GM23338 (cell line): ENCODE measurements at regions not wholly inside any gene's neighbourhood (a gene's known extent, or its start where the extent isn't known, plus 50 kb on each side); places are given as distances from the start of the nearest gene placed in this dataset.

Experiments used
- ATAC-seq: fragments of 200-7000 bp; cut with Tn5 transposase; 3 replicates; pipeline ENCODE4 v1.9.1; 2020
- DNase-seq: peaks from one replicate; pipeline ENCODE4 v3.0.0-alpha.2; 2015; ENCODE audit warnings: low spot score
- H2AFZ ChIP-seq: fragments of 200-600 bp; sonication (generic); 2 replicates; pipeline ENCODE4 v1.8.0; 2016; ENCODE audit warnings: antibody characterized with exemption, mild to moderate bottlenecking, moderate library complexity
- H3F3A ChIP-seq: fragments of 200-600 bp; sonication (generic); replicated peaks from 2 replicates; pipeline ENCODE4 v1.8.0; 2017; ENCODE audit warnings: antibody characterized with exemption, mixed run types, low read depth
- H3K27ac ChIP-seq: fragments of 200-600 bp; sonication (generic); 2 replicates; pipeline ENCODE4 v1.6.1; 2016; ENCODE audit warnings: low read depth
- H3K27me3 ChIP-seq: fragments of 200-600 bp; sonication (generic); 2 replicates; pipeline ENCODE4 v1.8.0; 2016; ENCODE audit warnings: mild to moderate bottlenecking, mixed run types, moderate library complexity; ENCODE audit not compliant: insufficient read depth
- H3K36me3 ChIP-seq: fragments of 200-600 bp; sonication (generic); 2 replicates; pipeline ENCODE4 v1.8.0; 2016; ENCODE audit warnings: mild to moderate bottlenecking; ENCODE audit not compliant: insufficient read depth
- H3K4me1 ChIP-seq: fragments of 200-600 bp; sonication (generic); 2 replicates; pipeline ENCODE4 v1.8.0; 2016; ENCODE audit warnings: mild to moderate bottlenecking, moderate library complexity; ENCODE audit not compliant: insufficient read depth
- H3K4me2 ChIP-seq: fragments of 200-600 bp; sonication (generic); 2 replicates; pipeline ENCODE4 v1.7.1; 2017; ENCODE audit warnings: mixed run types
- H3K4me3 ChIP-seq: fragments of 200-600 bp; sonication (generic); 2 replicates; pipeline ENCODE4 v1.6.1; 2016; ENCODE audit warnings: mixed run types
- H3K79me2 ChIP-seq: fragments of 200-600 bp; sonication (generic); replicated peaks from 2 replicates; pipeline ENCODE4 v1.8.0; 2017; ENCODE audit warnings: mild to moderate bottlenecking; ENCODE audit not compliant: insufficient read depth
- H3K9me2 ChIP-seq: fragments of 200-600 bp; sonication (generic); 2 replicates; pipeline ENCODE4 v1.8.0; 2017; ENCODE audit not compliant: insufficient read depth
- H4K20me1 ChIP-seq: fragments of 200-600 bp; sonication (generic); replicated peaks from 2 replicates; pipeline ENCODE4 v1.8.0; 2017; ENCODE audit warnings: mild to moderate bottlenecking; ENCODE audit not compliant: insufficient read depth
- H3K27ac Mint-ChIP-seq: 2 replicates; pipeline ENCODE4 v1.8.0; 2020; ENCODE audit warnings: inconsistent platforms, mild to moderate bottlenecking, moderate library complexity, mixed read lengths
- H3K27me3 Mint-ChIP-seq: 3 replicates; pipeline ENCODE4 v1.8.0; 2022; ENCODE audit warnings: low read depth, mild to moderate bottlenecking, moderate library complexity, mixed read lengths, inconsistent platforms; ENCODE audit not compliant: insufficient read depth, poor library complexity
- H3K36me3 Mint-ChIP-seq: 3 replicates; pipeline ENCODE4 v1.8.0; 2021; ENCODE audit warnings: low read depth, mild to moderate bottlenecking, inconsistent platforms, moderate library complexity, mixed read lengths
- H3K4me1 Mint-ChIP-seq: 3 replicates; pipeline ENCODE4 v1.8.0; 2020; ENCODE audit warnings: mild to moderate bottlenecking, inconsistent platforms, mixed read lengths
- H3K4me3 Mint-ChIP-seq: 3 replicates; pipeline ENCODE4 v1.8.0; 2021; ENCODE audit warnings: moderate library complexity, mild to moderate bottlenecking, inconsistent platforms, mixed read lengths
- H3K9me3 Mint-ChIP-seq: 3 replicates; pipeline ENCODE4 v1.8.0; 2020; ENCODE audit warnings: moderate library complexity, mild to moderate bottlenecking, inconsistent platforms, mixed read lengths
- CREB1 ChIP-seq: fragments of 250-450 bp; sonication (Bioruptor Pico); IDR thresholded peaks from 2 replicates; pipeline ENCODE4 v1.5.0; 2020; ENCODE audit warnings: low read depth, mild to moderate bottlenecking, moderate library complexity
- EZH2 ChIP-seq: fragments of 200-600 bp; sonication (generic); IDR thresholded peaks from one replicate; pipeline ENCODE4 v1.8.0; 2017; ENCODE audit warnings: antibody characterized with exemption, mild to moderate bottlenecking, low read depth; ENCODE audit not compliant: unreplicated experiment
- EZH2phosphoT487 ChIP-seq: fragments of 200-600 bp; sonication (generic); IDR thresholded peaks from one replicate; pipeline ENCODE4 v1.8.1; 2018; ENCODE audit warnings: antibody characterized with exemption; ENCODE audit not compliant: unreplicated experiment
- JUNB ChIP-seq: IDR thresholded peaks from one replicate; pipeline ENCODE4 v1.6.1; 2016; ENCODE audit warnings: antibody characterized with exemption; ENCODE audit not compliant: unreplicated experiment
- NANOG ChIP-seq: IDR thresholded peaks from 2 replicates; pipeline ENCODE4 v1.6.1; 2016; ENCODE audit warnings: antibody characterized with exemption, borderline replicate concordance
- POLR2AphosphoS5 ChIP-seq: IDR thresholded peaks from 2 replicates; pipeline ENCODE4 v1.6.1; 2016; ENCODE audit warnings: antibody characterized with exemption, low read depth
- STAT1 ChIP-seq: IDR thresholded peaks from one replicate; pipeline ENCODE4 v1.6.1; 2016; ENCODE audit warnings: antibody characterized with exemption; ENCODE audit not compliant: unreplicated experiment
- ZNF114 ChIP-seq: fragments of 250-450 bp; sonication (Bioruptor Pico); IDR thresholded peaks from 2 replicates; pipeline ENCODE4 v1.5.0; 2020; ENCODE audit warnings: mild to moderate bottlenecking, moderate library complexity
- ZNF331 ChIP-seq: fragments of 250-450 bp; sonication (Bioruptor Pico); IDR thresholded peaks from 2 replicates; pipeline ENCODE4 v1.5.0; 2020; ENCODE audit warnings: low read depth, mild to moderate bottlenecking, moderate library complexity
- TF ChIP-seq, protein P1 (sequence below): IDR thresholded peaks from 2 replicates; pipeline ENCODE4 v1.6.1; 2016; ENCODE audit warnings: antibody characterized with exemption
- TF ChIP-seq, protein P2 (sequence below), 2 experiments: fragments of 200-600 bp in 1 of 2; sonication (generic) in 1 of 2; conservative IDR thresholded peaks; 2 replicates each; pipeline versions ENCODE4 v1.5.1 to v1.6.1; 2016 to 2017; ENCODE audit warnings: antibody characterized with exemption in 2 of 2, low read depth in 2 of 2, mild to moderate bottlenecking in 2 of 2, moderate library complexity in 1 of 2
- TF ChIP-seq, protein P3 (sequence below): fragments of 250-450 bp; sonication (Bioruptor Pico); IDR thresholded peaks from 2 replicates; pipeline ENCODE4 v1.5.0; 2020; ENCODE audit warnings: mild to moderate bottlenecking, moderate library complexity
- TF ChIP-seq, protein P4 (sequence below): IDR thresholded peaks from one replicate; pipeline ENCODE4 v1.6.1; 2018; ENCODE audit warnings: antibody characterized with exemption; ENCODE audit not compliant: unreplicated experiment

DNA sequence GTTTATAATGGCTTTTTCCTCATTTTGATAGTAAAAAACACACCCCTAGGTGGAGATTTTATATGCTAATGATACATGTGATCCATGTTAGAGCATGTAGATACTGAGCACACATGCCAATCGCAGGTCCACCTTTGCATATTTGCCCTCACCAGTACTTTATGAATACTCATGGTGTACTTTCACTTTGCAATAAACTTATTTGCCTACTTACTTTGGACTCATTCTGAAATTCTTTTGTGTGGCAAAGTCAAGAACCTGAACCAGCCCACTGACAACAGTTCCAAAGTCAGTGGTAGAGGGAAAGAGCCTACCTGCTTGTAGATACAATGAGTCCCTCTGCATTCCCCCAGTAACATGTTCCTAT, 58.5 kb upstream of the DHRS4 start:
- H3K4me3 Mint-ChIP-seq = no peak overlapping the region
- H3K36me3 Mint-ChIP-seq = peaks cover 12% of the 10 kb centered on the region; the same call in 2 of the 3 replicates
- no peaks in the 10 kb centered on the region for H3K36me3 ChIP-seq
- ATAC-seq = no peak
- no peak for DNase-seq
- H3K9me2 ChIP-seq = no peaks in the 10 kb centered on the region
- no peaks in the 10 kb centered on the region for H4K20me1 ChIP-seq
- peaks cover 31% of the 10 kb centered on the region for H3K9me3 Mint-ChIP-seq
- H3K79me2 ChIP-seq = no peaks in the 10 kb centered on the region
- no peaks in the 10 kb centered on the region for H3K4me1 Mint-ChIP-seq
- H3K4me2 ChIP-seq = no peak overlapping the region
- H2AFZ ChIP-seq = no peak overlapping the region
- H3K27ac Mint-ChIP-seq = no peak overlapping the region
- no peaks in the 10 kb centered on the region for H3K4me1 ChIP-seq
- no peaks in the 10 kb centered on the region for H3K27me3 Mint-ChIP-seq
- no peak overlapping the region for H3K27ac ChIP-seq
- no peaks in the 10 kb centered on the region for H3F3A ChIP-seq
- H3K4me3 ChIP-seq = no peak overlapping the region
- TF ChIP-seq, protein P1, sequence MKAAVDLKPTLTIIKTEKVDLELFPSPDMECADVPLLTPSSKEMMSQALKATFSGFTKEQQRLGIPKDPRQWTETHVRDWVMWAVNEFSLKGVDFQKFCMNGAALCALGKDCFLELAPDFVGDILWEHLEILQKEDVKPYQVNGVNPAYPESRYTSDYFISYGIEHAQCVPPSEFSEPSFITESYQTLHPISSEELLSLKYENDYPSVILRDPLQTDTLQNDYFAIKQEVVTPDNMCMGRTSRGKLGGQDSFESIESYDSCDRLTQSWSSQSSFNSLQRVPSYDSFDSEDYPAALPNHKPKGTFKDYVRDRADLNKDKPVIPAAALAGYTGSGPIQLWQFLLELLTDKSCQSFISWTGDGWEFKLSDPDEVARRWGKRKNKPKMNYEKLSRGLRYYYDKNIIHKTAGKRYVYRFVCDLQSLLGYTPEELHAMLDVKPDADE = no peak
- TF ChIP-seq, protein P2, sequence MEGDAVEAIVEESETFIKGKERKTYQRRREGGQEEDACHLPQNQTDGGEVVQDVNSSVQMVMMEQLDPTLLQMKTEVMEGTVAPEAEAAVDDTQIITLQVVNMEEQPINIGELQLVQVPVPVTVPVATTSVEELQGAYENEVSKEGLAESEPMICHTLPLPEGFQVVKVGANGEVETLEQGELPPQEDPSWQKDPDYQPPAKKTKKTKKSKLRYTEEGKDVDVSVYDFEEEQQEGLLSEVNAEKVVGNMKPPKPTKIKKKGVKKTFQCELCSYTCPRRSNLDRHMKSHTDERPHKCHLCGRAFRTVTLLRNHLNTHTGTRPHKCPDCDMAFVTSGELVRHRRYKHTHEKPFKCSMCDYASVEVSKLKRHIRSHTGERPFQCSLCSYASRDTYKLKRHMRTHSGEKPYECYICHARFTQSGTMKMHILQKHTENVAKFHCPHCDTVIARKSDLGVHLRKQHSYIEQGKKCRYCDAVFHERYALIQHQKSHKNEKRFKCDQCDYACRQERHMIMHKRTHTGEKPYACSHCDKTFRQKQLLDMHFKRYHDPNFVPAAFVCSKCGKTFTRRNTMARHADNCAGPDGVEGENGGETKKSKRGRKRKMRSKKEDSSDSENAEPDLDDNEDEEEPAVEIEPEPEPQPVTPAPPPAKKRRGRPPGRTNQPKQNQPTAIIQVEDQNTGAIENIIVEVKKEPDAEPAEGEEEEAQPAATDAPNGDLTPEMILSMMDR (conservative IDR thresholded peaks at IDR 0.05; ENCODE audit: low read depth in 2 of 2) = no peak
- TF ChIP-seq EZH2 = no peak
- TF ChIP-seq, protein P3, sequence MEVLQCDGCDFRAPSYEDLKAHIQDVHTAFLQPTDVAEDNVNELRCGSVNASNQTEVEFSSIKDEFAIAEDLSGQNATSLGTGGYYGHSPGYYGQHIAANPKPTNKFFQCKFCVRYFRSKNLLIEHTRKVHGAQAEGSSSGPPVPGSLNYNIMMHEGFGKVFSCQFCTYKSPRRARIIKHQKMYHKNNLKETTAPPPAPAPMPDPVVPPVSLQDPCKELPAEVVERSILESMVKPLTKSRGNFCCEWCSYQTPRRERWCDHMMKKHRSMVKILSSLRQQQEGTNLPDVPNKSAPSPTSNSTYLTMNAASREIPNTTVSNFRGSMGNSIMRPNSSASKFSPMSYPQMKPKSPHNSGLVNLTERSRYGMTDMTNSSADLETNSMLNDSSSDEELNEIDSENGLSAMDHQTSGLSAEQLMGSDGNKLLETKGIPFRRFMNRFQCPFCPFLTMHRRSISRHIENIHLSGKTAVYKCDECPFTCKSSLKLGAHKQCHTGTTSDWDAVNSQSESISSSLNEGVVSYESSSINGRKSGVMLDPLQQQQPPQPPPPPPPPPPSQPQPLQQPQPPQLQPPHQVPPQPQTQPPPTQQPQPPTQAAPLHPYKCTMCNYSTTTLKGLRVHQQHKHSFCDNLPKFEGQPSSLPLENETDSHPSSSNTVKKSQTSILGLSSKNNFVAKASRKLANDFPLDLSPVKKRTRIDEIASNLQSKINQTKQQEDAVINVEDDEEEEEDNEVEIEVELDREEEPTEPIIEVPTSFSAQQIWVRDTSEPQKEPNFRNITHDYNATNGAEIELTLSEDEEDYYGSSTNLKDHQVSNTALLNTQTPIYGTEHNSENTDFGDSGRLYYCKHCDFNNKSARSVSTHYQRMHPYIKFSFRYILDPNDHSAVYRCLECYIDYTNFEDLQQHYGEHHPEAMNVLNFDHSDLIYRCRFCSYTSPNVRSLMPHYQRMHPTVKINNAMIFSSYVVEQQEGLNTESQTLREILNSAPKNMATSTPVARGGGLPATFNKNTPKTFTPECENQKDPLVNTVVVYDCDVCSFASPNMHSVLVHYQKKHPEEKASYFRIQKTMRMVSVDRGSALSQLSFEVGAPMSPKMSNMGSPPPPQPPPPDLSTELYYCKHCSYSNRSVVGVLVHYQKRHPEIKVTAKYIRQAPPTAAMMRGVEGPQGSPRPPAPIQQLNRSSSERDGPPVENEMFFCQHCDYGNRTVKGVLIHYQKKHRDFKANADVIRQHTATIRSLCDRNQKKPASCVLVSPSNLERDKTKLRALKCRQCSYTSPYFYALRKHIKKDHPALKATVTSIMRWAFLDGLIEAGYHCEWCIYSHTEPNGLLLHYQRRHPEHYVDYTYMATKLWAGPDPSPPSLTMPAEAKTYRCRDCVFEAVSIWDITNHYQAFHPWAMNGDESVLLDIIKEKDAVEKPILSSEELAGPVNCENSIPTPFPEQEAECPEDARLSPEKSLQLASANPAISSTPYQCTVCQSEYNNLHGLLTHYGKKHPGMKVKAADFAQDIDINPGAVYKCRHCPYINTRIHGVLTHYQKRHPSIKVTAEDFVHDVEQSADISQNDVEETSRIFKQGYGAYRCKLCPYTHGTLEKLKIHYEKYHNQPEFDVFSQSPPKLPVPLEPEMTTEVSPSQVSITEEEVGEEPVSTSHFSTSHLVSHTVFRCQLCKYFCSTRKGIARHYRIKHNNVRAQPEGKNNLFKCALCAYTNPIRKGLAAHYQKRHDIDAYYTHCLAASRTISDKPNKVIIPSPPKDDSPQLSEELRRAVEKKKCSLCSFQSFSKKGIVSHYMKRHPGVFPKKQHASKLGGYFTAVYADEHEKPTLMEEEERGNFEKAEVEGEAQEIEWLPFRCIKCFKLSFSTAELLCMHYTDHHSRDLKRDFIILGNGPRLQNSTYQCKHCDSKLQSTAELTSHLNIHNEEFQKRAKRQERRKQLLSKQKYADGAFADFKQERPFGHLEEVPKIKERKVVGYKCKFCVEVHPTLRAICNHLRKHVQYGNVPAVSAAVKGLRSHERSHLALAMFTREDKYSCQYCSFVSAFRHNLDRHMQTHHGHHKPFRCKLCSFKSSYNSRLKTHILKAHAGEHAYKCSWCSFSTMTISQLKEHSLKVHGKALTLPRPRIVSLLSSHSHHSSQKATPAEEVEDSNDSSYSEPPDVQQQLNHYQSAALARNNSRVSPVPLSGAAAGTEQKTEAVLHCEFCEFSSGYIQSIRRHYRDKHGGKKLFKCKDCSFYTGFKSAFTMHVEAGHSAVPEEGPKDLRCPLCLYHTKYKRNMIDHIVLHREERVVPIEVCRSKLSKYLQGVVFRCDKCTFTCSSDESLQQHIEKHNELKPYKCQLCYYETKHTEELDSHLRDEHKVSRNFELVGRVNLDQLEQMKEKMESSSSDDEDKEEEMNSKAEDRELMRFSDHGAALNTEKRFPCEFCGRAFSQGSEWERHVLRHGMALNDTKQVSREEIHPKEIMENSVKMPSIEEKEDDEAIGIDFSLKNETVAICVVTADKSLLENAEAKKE (CRISPR knock-in tag) = no peak
- TF ChIP-seq CREB1 = no peak
- no peak for TF ChIP-seq ZNF114 (CRISPR knock-in tag)
- TF ChIP-seq STAT1 = no peak
- no peak for TF ChIP-seq POLR2AphosphoS5
- no peak for TF ChIP-seq EZH2phosphoT487
- TF ChIP-seq ZNF331 (CRISPR knock-in tag) = no peak
- TF ChIP-seq, protein P4, sequence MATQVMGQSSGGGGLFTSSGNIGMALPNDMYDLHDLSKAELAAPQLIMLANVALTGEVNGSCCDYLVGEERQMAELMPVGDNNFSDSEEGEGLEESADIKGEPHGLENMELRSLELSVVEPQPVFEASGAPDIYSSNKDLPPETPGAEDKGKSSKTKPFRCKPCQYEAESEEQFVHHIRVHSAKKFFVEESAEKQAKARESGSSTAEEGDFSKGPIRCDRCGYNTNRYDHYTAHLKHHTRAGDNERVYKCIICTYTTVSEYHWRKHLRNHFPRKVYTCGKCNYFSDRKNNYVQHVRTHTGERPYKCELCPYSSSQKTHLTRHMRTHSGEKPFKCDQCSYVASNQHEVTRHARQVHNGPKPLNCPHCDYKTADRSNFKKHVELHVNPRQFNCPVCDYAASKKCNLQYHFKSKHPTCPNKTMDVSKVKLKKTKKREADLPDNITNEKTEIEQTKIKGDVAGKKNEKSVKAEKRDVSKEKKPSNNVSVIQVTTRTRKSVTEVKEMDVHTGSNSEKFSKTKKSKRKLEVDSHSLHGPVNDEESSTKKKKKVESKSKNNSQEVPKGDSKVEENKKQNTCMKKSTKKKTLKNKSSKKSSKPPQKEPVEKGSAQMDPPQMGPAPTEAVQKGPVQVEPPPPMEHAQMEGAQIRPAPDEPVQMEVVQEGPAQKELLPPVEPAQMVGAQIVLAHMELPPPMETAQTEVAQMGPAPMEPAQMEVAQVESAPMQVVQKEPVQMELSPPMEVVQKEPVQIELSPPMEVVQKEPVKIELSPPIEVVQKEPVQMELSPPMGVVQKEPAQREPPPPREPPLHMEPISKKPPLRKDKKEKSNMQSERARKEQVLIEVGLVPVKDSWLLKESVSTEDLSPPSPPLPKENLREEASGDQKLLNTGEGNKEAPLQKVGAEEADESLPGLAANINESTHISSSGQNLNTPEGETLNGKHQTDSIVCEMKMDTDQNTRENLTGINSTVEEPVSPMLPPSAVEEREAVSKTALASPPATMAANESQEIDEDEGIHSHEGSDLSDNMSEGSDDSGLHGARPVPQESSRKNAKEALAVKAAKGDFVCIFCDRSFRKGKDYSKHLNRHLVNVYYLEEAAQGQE = no peak
- no peak for TF ChIP-seq JUNB
- TF ChIP-seq NANOG = no peak
- no peaks in the 10 kb centered on the region for H3K27me3 ChIP-seq
